ENCODE measurements at regions not wholly inside any gene's neighbourhood (a gene's known extent, or its start where the extent isn't known, plus 50 kb on each side); places are given as distances from the start of the nearest gene placed in this dataset.

- H3K27me3 ChIP-seq = no peaks in the 10 kb centered on the region
- peaks cover 0 to 33% of the 10 kb centered on the region in 2 donors for H3K9me3 ChIP-seq
- no peaks in the 10 kb centered on the region for H3K36me3 ChIP-seq
- H3K27ac ChIP-seq = no peak overlapping the region
- H3K4me3 ChIP-seq = no peak overlapping the region
- H3K4me1 ChIP-seq = no peaks in the 10 kb centered on the region
- TF ChIP-seq CTCF (IDR thresholded peaks at IDR 0.05) = peak in 1 of 2 donors; percentile 69
- no peak for DNase-seq (ENCODE audit: low spot score)
Measured at GRCh38 chr11:88231894-88232482, 56.7 kb upstream of the RAB38 start.

GRCh38 chr11:88229303-88229702 is 54.1 kb upstream of the RAB38 start:
- H3K9me3 ChIP-seq = peaks cover 0 to 49% of the 10 kb centered on the region in 2 donors
- no peak for DNase-seq (ENCODE audit: low spot score)

More at GRCh38 chr11:88229303-88229702, 54.1 kb upstream of the RAB38 start:
- Histone ChIP-seq H3K27ac (no peak overlapping the region), H3K4me3 (no peak overlapping the region), H3K36me3 (no peaks in the 10 kb centered on the region), H3K27me3 (no peaks in the 10 kb centered on the region), H3K4me1 (no peaks in the 10 kb centered on the region)
- no peak for TF ChIP-seq CTCF (IDR thresholded peaks at IDR 0.05)

All from right atrium auricular region (tissue), 2 donors.